Brain microvascular endothelial cell (primary cell): ENCODE measurements at regions not wholly inside any gene's neighbourhood (a gene's known extent, or its start where the extent isn't known, plus 50 kb on each side); places are given as distances from the start of the nearest gene placed in this dataset.

Source experiments
- DNase-seq: peaks from one replicate; pipeline ENCODE4 v3.0.0-alpha.2; 2020
- H3K27ac ChIP-seq: fragments of 250-450 bp; sonication (Bioruptor Pico); 2 replicates; pipeline ENCODE4 v1.5.1; 2020; ENCODE audit warnings: mild to moderate bottlenecking, moderate library complexity
- H3K27me3 ChIP-seq: fragments of 250-450 bp; sonication (Bioruptor Pico); replicated peaks from 2 replicates; pipeline ENCODE4 v1.5.1; 2020; ENCODE audit warnings: mild to moderate bottlenecking
- H3K36me3 ChIP-seq: fragments of 250-450 bp; sonication (Bioruptor Pico); replicated peaks from 2 replicates; pipeline ENCODE4 v1.5.1; 2020; ENCODE audit warnings: mild to moderate bottlenecking
- H3K4me3 ChIP-seq: 2 replicates; pipeline ENCODE4 v1.5.1; 2011; ENCODE audit warnings: low read depth, mild to moderate bottlenecking, control low read depth, low read length, moderate library complexity
- CTCF ChIP-seq: IDR thresholded peaks from 2 replicates; pipeline ENCODE4 v1.5.1; 2011; ENCODE audit warnings: low read depth, mild to moderate bottlenecking, moderate library complexity, low read length, control low read depth, inconsistent platforms; ENCODE audit errors: missing control alignments
- in situ Hi-C: cut with HindIII; loops from 2 replicates; pipeline ENCODE4 v1.10.0; 2017; ENCODE audit warnings: low sequenced_read_pairs, low pct_ligation_motif_present

DNA sequence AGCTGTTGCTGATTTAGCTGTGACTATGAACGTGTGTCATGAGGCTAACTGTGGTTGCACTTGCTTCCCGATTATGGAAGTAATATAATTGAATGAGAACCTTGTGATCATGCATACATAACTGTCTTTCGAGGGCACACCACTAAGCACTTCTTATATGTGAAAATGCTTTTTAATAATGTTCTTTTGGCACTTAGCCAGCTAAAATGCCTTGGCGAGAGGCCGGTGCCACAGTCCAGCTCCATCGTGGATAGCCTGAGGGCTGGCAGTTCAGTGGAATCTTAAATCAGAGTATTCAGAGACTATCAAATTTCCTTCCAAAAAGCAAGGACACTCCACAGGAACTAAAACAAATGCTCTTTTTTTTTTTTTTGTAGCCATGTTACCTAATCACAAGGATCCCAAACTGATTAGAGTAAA is 161.6 kb upstream of the FRMD4B start:
- Histone ChIP-seq H3K4me3 (no peak overlapping the region), H3K36me3 (no peaks in the 10 kb centered on the region), H3K27ac (no peak overlapping the region), H3K27me3 (peaks cover 11% of the 10 kb centered on the region)
- in situ Hi-C loops: no loop called here
- DNase-seq: no peak
- TF ChIP-seq CTCF: no peak

- H3K4me3 ChIP-seq: peak overlapping the region; percentile 45
These were observed 157.0 kb upstream of the FRMD4B start for GRCh38 chr3:69542805-69543429.

GRCh38 chr3:69542089-69542804 is 156.4 kb upstream of the FRMD4B start:
- H3K4me3 ChIP-seq: peak overlapping the region; percentile 45
- H3K27me3 ChIP-seq: peaks cover 30% of the 10 kb centered on the region

More at GRCh38 chr3:69542805-69543429, 157.0 kb upstream of the FRMD4B start:
- Histone ChIP-seq H3K36me3 (no peaks in the 10 kb centered on the region), H3K27ac (no peak overlapping the region), H3K27me3 (peaks cover 30% of the 10 kb centered on the region)
- no peak for TF ChIP-seq CTCF
- in situ Hi-C loops: no loop called here
- DNase-seq: no peak

DNA sequence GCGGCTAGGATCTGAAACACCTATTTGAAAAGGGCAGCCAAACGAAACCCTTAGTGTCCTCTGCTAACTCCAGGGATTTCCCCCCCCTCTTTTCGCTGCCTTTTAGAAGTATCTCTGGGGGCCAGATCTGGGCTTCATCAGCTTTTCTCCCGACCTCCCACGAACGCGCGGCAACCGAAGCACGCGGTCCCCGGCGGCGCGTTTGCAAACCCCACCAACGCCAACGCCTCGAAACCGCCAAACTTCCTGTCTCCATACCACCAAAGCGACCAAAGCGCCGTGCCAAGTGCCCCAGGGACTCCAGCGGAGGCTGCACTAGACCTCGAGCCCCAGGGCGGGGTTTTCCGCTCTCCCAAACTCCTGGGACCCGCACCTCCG is 155.8 kb upstream of the FRMD4B start:
- no peak for DNase-seq
- Histone ChIP-seq H3K4me3 (peak overlapping the region; percentile 41), H3K27me3 (peaks cover 30% of the 10 kb centered on the region)

More at GRCh38 chr3:69542089-69542804, 156.4 kb upstream of the FRMD4B start:
- in situ Hi-C loops: no loop called here
- no peak overlapping the region for H3K27ac ChIP-seq
- DNase-seq: no peak
- H3K36me3 ChIP-seq: no peaks in the 10 kb centered on the region
- no peak for TF ChIP-seq CTCF

DNA sequence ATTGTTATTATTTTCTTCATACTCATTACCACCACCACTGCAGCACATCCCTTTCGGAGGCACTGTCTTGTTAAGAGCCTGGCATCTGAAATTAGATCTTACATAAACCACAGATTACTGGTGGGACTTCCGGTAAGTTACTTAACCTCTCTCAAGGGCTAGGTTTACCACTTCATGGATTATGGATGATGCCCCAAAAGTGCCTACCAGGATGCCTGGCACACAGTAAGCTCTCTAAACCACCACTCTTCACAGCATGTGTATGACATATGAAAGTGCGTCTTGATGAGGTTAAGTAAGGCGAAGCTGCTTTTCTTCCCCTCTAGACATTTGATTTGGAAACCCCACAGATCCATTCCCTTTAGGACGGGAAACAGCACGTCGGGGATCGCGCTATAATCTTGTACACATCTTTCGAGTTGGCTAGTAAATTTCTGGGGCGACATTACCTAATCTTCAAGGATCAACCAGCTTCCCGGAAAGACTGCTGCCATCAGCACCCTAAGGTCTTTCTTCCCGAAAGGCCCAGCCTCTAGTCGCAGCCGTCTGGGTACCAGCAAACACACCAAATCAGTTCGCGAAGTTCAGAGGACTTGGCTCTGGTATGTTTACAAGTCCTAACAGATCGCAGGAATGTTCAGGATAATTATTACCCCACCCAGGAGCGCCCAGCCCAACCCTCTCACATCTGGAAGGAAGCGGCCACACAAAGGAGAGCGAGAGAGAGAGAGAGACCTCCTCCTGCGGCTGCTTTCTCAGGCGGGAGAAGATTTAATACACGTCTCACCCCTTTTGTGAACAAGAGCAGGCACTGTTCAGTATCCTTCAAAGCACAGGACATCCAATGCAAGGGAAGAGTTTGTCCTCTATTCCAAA is 155.1 kb upstream of the FRMD4B start:
- in situ Hi-C loops: no loop called here
- H3K27ac ChIP-seq: no peak overlapping the region
- peaks cover 30% of the 10 kb centered on the region for H3K27me3 ChIP-seq
- peak overlapping the region; percentile 9 for H3K4me3 ChIP-seq
- TF ChIP-seq CTCF: no peak
- no peak for DNase-seq
- H3K36me3 ChIP-seq: no peaks in the 10 kb centered on the region

More for the DNA sequence above, 155.8 kb upstream of the FRMD4B start:
- Histone ChIP-seq H3K27ac (no peak overlapping the region), H3K36me3 (no peaks in the 10 kb centered on the region)
- TF ChIP-seq CTCF: no peak
- in situ Hi-C loops: no loop called here
